SK-N-MC (cell line): ENCODE measurements at regions not wholly inside any gene's neighbourhood (a gene's known extent, or its start where the extent isn't known, plus 50 kb on each side); places are given as distances from the start of the nearest gene placed in this dataset.

Source experiments
- DNase-seq: peaks from one replicate; pipeline ENCODE4 v3.0.0-alpha.2; 2011; ENCODE audit warnings: low read depth, low spot score
- H3K27ac ChIP-seq: fragments of 200-600 bp; sonication (generic); 2 replicates; pipeline ENCODE4 v1.5.1; 2016; ENCODE audit warnings: mixed run types
- H3K36me3 ChIP-seq: fragments of 200-600 bp; sonication (generic); 2 replicates; pipeline ENCODE4 v1.6.1; 2017; ENCODE audit warnings: antibody characterized with exemption, low read length, mixed read lengths; ENCODE audit not compliant: insufficient read depth
- H3K4me3 ChIP-seq: fragments of 200-600 bp; sonication (generic); 2 replicates; pipeline ENCODE4 v1.5.1; 2016
- H3K9ac ChIP-seq: fragments of 200-600 bp; sonication (generic); 2 replicates; pipeline ENCODE4 v1.8.0; 2017; ENCODE audit warnings: mixed run types, mixed read lengths; ENCODE audit not compliant: insufficient read length
- H3K9me3 ChIP-seq: fragments of 200-600 bp; sonication (generic); 2 replicates; pipeline ENCODE4 v1.6.1; 2017; ENCODE audit warnings: low read depth, mild to moderate bottlenecking, antibody characterized with exemption, low read length, moderate library complexity, mixed read lengths
- EZH2 ChIP-seq: fragments of 200-600 bp; sonication (generic); IDR thresholded peaks from one replicate; pipeline ENCODE4 v1.6.1; 2017; ENCODE audit warnings: antibody characterized with exemption
- FOXP2 ChIP-seq: optimal IDR thresholded peaks from 2 replicates; pipeline ENCODE3; 2011; ENCODE audit warnings: mild to moderate bottlenecking, moderate library complexity; ENCODE audit not compliant: insufficient read depth; ENCODE audit errors: extremely low read length, control extremely low read depth
- POLR2AphosphoS5 ChIP-seq: IDR thresholded peaks from 2 replicates; pipeline ENCODE4 v1.6.1; 2012; ENCODE audit warnings: mild to moderate bottlenecking, low read depth, low read length, borderline replicate concordance

- Histone ChIP-seq H3K27ac (no peak overlapping the region), H3K9ac (no peak overlapping the region), H3K9me3 (no peaks in the 10 kb centered on the region), H3K4me3 (no peak overlapping the region), H3K36me3 (no peaks in the 10 kb centered on the region)
- DNase-seq, result no peak
- TF ChIP-seq POLR2AphosphoS5, result no peak
- no peak for TF ChIP-seq EZH2
- TF ChIP-seq FOXP2, result no peak
Observed at GRCh38 chr5:7955476-7955875, 86.5 kb downstream of the MTRR start.

- Histone ChIP-seq H3K9me3 (no peaks in the 10 kb centered on the region), H3K27ac (no peak overlapping the region), H3K4me3 (no peak overlapping the region), H3K9ac (no peak overlapping the region), H3K36me3 (no peaks in the 10 kb centered on the region)
- no peak for TF ChIP-seq POLR2AphosphoS5
- TF ChIP-seq EZH2, result no peak
- TF ChIP-seq FOXP2, result no peak
- DNase-seq, result no peak
Observed at GRCh38 chr5:7957329-7957728, 88.4 kb downstream of the MTRR start.

- no peak for TF ChIP-seq POLR2AphosphoS5
- TF ChIP-seq EZH2, result no peak
- no peak for TF ChIP-seq FOXP2
- H3K9me3 ChIP-seq, result no peaks in the 10 kb centered on the region
- H3K36me3 ChIP-seq, result no peaks in the 10 kb centered on the region
- DNase-seq, result no peak
- H3K27ac ChIP-seq, result no peak overlapping the region
- no peak overlapping the region for H3K9ac ChIP-seq
- no peak overlapping the region for H3K4me3 ChIP-seq
Observed at GRCh38 chr5:7960142-7960541, 91.2 kb downstream of the MTRR start.

GRCh38 chr5:7961540-7961939, 92.6 kb downstream of the MTRR start:
- TF ChIP-seq FOXP2 (no peak), EZH2 (no peak), POLR2AphosphoS5 (no peak)
- Histone ChIP-seq H3K4me3 (no peak overlapping the region), H3K9me3 (no peaks in the 10 kb centered on the region), H3K27ac (no peak overlapping the region), H3K9ac (no peak overlapping the region), H3K36me3 (no peaks in the 10 kb centered on the region)
- no peak for DNase-seq

GRCh38 chr5:7970816-7971215, 101.9 kb downstream of the MTRR start:
- DNase-seq, result no peak
- Histone ChIP-seq H3K9me3 (no peaks in the 10 kb centered on the region), H3K27ac (no peak overlapping the region), H3K36me3 (no peaks in the 10 kb centered on the region), H3K4me3 (no peak overlapping the region), H3K9ac (no peak overlapping the region)
- TF ChIP-seq POLR2AphosphoS5, result no peak
- TF ChIP-seq EZH2, result no peak

- no peak for DNase-seq
- Histone ChIP-seq H3K9me3 (no peaks in the 10 kb centered on the region), H3K9ac (no peak overlapping the region), H3K27ac (no peak overlapping the region), H3K36me3 (no peaks in the 10 kb centered on the region), H3K4me3 (no peak overlapping the region)
- no peak for TF ChIP-seq POLR2AphosphoS5
- TF ChIP-seq EZH2, result no peak
- no peak for TF ChIP-seq FOXP2
Observed at GRCh38 chr5:7976411-7977190, 107.7 kb downstream of the MTRR start.

- H3K9ac ChIP-seq, result no peak overlapping the region
- no peaks in the 10 kb centered on the region for H3K36me3 ChIP-seq
- no peak overlapping the region for H3K27ac ChIP-seq
- no peak for TF ChIP-seq FOXP2
- TF ChIP-seq POLR2AphosphoS5, result no peak
- TF ChIP-seq EZH2, result no peak
- no peak overlapping the region for H3K4me3 ChIP-seq
- H3K9me3 ChIP-seq, result no peaks in the 10 kb centered on the region
- DNase-seq, result no peak
Observed at GRCh38 chr5:7978114-7978513, 109.2 kb downstream of the MTRR start.

GRCh38 chr5:7978991-7979390, 110.0 kb downstream of the MTRR start:
- TF ChIP-seq FOXP2 (no peak), EZH2 (no peak), POLR2AphosphoS5 (no peak)
- no peaks in the 10 kb centered on the region for H3K36me3 ChIP-seq
- DNase-seq, result no peak
- H3K9me3 ChIP-seq, result no peaks in the 10 kb centered on the region
- H3K27ac ChIP-seq, result no peak overlapping the region
- no peak overlapping the region for H3K9ac ChIP-seq
- no peak overlapping the region for H3K4me3 ChIP-seq

- H3K9ac ChIP-seq, result no peak overlapping the region
- no peak for TF ChIP-seq POLR2AphosphoS5
- TF ChIP-seq EZH2, result no peak
- no peak for TF ChIP-seq FOXP2
- H3K27ac ChIP-seq, result no peak overlapping the region
- no peak for DNase-seq
- no peaks in the 10 kb centered on the region for H3K36me3 ChIP-seq
- H3K4me3 ChIP-seq, result no peak overlapping the region
- H3K9me3 ChIP-seq, result no peaks in the 10 kb centered on the region
Observed at GRCh38 chr5:7980881-7981280, 111.9 kb downstream of the MTRR start.
